ENCODE measurements at regions not wholly inside any gene's neighbourhood (a gene's known extent, or its start where the extent isn't known, plus 50 kb on each side); places are given as distances from the start of the nearest gene placed in this dataset.

- TF ChIP-seq RNF2 (IDR thresholded peaks at IDR 0.05; ENCODE audit: borderline replicate concordance, low read depth, low read length, missing control alignments, poor library complexity, severe bottlenecking) (no peak), ASH2L (IDR thresholded peaks at IDR 0.05; ENCODE audit: low read length) (no peak), SRF (IDR thresholded peaks at IDR 0.05; ENCODE audit: low read depth, low read length) (no peak)
These were observed 231.8 kb downstream of the SQOR start (continued) for GRCh38 chr15:45866616-45867015.

Data from H1 (cell line).